ENCODE measurements at regions not wholly inside any gene's neighbourhood (a gene's known extent, or its start where the extent isn't known, plus 50 kb on each side); places are given as distances from the start of the nearest gene placed in this dataset.
"Not testable (repeated sequence)": the region's sequence is repeated elsewhere in the genome, so short reads cannot be mapped to it uniquely, and the experiment has no call there.

DNA sequence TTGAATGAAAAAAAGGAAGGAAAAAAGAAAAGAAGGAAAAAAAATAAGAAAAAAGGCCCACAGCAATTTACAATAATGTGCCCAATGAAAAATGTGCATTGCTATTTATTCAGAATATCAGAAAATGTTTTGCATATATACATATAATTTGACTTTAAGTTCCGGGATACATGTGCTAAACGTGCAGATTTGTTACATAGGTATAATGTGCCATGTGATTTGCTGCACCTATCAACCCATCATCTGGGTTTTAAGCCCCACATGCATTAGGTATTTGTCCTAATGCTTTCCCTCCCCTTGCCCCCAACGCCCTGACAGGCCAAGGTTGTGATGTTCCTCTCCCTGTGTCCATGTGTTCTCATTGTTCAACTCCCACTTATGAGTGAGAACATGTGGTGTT, 738.0 kb upstream of the CDH6 start:
- DNase-seq: not testable (repeated sequence)

GRCh38 chr5:30453168-30453567, 740.3 kb upstream of the CDH6 start:
- no peak for DNase-seq

DNA sequence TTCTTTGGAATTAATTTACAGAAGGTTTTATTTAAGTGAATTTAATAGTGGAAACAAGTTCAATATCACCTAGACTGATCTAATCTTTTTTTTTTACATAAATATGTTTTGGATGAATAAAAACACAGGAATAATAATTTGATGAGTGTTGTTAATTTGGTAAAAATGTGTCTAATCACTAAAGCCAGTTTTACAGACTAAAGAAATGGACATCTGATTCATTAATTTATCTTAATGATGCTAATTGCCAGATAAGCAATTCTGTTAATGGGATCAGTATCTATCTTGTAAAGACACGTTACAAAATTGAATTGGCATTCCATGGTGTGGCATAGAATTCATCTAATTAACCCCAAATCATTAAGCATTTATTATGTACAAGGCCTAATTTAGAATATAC, 743.3 kb upstream of the CDH6 start:
- DNase-seq: no peak

DNA sequence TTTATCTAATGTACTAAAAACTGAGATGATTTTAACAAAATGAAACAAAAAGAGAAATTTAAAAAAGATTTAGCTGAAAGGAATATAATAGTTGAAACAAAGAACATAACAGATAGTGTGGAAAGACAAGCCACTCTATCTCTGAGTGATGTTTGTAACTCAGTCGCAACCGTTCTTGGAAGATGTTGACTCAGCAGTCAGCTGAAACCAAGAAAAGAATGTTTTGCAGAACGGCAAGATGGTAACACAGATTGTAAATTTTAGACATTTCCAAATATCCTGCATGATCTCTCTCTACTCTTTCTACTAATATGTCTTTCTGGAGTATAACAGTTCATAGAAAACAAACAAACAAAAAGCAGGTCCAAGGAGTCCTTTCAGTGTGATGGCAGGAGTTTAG, 746.1 kb upstream of the CDH6 start:
- DNase-seq: no peak

GRCh38 chr5:30446456-30446855, 747.0 kb upstream of the CDH6 start:
- no peak for DNase-seq

DNA sequence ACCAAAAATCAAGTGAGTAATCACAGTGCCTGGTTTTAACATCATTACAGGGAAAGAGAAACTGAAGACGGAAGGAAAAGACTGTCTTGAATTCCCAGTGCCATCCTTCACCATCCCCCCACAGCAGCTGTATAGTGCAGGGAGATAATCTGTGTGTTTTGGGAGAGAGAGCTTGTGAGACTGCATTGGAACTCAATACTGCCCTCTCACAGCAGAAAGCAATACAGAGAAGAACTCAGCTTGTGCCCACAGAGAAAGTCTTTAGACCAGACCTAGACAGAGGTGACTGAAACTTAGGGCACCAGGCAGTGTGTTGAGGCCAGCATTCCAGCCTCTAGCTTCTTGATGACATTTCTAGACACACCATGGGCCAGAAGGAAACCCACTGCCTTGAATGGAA, 754.7 kb upstream of the CDH6 start:
- no peak for DNase-seq

DNA sequence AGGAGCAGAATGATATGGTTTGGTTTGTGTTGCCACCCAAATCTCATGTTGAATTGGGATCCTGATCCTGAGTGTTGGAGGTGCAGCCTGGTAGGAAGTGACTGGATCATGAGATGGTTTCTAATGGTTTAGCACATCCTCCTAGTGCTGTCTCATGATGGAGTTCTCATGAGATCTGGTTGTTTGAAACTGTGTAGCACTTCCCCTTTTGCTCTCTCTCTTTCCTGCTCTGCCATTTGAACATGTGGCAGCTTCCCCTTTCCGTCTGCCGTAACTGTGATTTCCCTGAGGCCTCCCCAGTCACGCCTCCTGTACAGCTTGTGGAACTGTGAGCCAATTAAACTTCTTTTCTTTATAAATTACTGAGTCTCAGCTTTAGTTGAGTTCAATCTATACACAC, 756.8 kb upstream of the CDH6 start:
- no peak for DNase-seq

DNA sequence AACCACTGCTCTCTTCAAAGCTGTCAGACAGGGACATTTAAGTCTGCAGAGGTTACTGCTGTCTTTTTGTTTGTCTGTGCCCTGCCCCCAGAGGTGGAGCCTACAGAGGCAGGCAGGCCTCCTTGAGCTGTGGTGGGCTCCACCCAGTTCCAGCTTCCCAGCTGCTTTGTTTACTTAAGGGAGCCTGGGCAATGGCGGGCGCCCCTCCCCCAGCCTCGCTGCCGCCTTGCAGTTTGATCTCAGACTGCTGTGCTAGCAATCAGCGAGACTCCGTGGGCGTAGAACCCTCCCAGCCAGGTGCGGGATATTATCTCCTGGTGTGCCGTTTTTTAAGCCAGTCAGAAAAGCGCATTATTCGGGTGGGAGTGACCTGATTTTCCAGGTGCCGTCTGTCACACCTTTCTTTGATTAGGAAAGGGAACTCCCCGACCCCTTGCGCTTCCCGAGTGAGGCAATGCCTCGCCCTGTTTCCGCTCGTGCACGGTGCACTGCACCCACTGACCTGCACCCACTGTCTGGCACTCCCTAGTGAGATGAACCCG, 764.5 kb upstream of the CDH6 start:
- DNase-seq: not testable (repeated sequence)

GRCh38 chr5:30414078-30414477, 779.4 kb upstream of the CDH6 start:
- no peak for DNase-seq

- no peak for DNase-seq
Observed at GRCh38 chr5:30413540-30413939, 779.9 kb upstream of the CDH6 start.

GRCh38 chr5:30405821-30406220, 787.7 kb upstream of the CDH6 start:
- no peak for DNase-seq

DNA sequence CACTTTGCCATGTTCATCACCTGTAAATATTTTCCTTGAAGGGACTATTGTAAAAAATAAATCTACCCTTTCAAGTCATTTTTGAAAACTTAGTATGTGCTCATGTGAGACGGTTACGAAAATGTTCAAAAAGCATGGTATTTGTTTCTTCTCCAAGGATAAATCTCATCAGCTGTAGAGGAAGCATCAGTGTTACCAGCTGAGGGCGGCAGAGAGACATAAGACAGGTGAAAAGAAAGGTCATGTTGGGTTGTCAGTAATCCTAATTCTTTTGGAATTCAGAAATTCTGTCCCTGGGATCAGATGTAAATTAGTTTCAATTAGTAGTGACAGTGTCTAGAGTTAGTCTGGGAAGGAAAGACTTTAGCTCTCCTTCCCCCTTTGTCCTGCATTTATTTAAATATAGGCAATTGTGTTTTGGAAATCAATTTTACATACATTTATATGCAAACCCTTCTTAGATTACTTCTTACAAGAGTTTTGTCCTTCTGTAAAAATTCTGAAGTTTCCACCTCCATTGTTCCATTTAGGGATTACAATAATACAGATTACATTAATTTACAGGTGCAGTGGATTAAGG, 791.9 kb upstream of the CDH6 start:
- no peak for DNase-seq

DNA sequence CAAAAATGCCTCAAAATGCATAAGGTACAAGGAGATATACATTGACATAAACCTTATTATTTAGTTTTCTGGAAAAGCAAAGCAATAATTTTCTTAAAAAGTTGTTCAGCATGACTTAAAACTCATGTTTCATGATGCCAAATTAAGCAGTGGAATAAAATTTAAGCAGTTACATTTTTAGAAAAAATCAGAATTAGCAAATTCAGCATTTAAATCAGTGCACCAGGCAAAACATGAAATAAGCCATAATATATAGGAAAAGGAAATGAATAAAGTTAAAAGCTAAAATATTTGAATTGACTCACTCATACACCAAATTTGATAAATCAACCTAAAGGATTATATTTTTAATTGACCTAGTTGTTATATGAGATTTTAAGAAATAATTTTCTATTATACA, 795.1 kb upstream of the CDH6 start:
- DNase-seq: no peak

GRCh38 chr5:30392897-30393296, 800.6 kb upstream of the CDH6 start:
- no peak for DNase-seq

DNA sequence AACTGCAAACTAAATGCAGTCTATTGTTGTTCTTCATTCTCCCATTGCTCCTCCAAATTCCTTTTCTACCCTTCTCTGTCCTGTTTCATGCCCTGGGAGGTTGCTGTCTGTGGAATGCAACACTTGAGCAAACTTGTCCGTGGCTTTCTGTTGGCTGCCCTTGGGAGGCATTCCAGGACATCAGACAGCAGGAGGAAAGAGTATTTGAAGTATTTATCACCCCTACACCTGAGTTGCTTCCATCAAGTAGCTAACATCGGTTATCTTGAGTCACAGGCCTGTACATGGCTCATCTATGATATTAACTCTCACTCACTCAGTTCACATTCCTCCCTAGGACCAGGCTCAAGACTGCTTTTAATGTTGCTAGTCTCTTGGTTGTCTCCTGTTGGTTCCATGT, 803.4 kb upstream of the CDH6 start:
- DNase-seq: no peak

- DNase-seq: no peak
Observed at GRCh38 chr5:30387974-30388632, 805.4 kb upstream of the CDH6 start.

- no peak for DNase-seq
Observed at GRCh38 chr5:30385754-30386153, 807.7 kb upstream of the CDH6 start.

GRCh38 chr5:30384171-30384570, 809.3 kb upstream of the CDH6 start:
- no peak for DNase-seq

DNA sequence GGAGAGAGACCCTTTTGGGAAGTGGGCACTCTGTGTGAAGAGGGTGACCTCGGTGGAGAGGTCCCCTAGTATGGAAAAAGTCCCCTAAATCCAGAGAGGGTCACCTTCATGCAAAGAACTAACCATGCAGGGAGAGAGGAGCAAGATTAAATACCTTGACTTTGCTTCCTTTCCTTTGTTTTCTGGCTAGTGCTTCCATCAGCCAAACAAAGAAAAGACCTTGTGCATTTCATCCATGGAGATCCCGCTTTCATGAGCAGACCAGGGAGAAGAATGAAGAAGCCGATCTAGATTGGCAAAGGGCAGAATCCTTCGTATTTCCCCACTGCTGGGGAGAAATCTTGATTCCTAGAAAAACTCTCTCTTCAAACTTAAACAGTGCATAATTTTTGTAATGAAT, 813.3 kb upstream of the CDH6 start:
- DNase-seq: no peak

- no peak for DNase-seq
Observed at GRCh38 chr5:30376848-30377247, 816.6 kb upstream of the CDH6 start.

GRCh38 chr5:30368064-30368463, 825.4 kb upstream of the CDH6 start:
- no peak for DNase-seq

DNA sequence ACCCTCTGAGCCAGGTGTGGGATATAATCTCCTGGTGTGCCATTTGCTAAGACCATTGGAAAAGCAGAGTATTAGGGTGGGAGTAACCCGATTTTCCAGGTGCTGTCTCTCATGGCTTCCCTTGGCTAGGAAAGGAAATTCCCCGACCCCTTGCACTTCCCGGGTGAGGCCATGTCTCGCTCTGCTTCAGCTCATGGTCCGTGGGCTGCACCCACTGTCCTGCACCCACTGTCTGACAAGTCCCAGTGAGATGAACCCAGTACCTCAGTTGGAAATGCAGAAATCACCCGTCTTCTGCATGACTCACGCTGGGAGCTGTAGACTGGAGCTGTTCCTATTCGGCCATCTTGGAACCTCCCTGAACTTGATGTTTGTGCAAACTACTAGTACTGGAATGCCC, 828.5 kb upstream of the CDH6 start:
- not testable (repeated sequence) for DNase-seq

DNA sequence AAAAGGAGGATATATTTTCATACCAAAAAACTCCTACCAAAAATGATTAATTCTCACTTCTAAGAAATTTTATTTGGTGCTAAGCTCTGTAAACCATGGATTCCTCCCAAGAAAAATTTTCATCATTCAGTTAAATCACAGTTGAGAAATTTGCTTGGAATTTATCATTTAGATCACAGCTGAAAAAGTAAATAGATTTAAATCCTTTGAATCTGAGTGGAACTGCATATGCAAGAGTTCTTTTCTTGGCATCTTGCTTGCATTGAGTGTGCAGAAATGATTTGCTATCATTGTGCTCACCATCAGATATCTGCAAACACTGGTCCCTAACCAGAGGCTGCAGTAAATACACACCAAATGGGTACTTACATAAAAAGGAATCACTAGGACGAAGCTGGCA, 836.1 kb upstream of the CDH6 start:
- DNase-seq: no peak

GRCh38 chr5:30355675-30356074, 837.8 kb upstream of the CDH6 start:
- DNase-seq: no peak

GRCh38 chr5:30347858-30348257, 845.6 kb upstream of the CDH6 start:
- no peak for DNase-seq
